Thyroid gland (tissue), 4 donors: ENCODE measurements at regions not wholly inside any gene's neighbourhood (a gene's known extent, or its start where the extent isn't known, plus 50 kb on each side); places are given as distances from the start of the nearest gene placed in this dataset.

Experiments
- CTCF ChIP-seq, 6 experiments: fragments of 200-600 bp in 3 of 6; fragments of 450-650 bp in 3 of 6; sonication (generic) in 3 of 6; IDR thresholded peaks; one replicate each; pipeline ENCODE4 v1.5.1; 2016 to 2019; ENCODE audit warnings: antibody characterized with exemption in 6 of 6, mild to moderate bottlenecking in 2 of 6, inconsistent platforms in 1 of 6, moderate library complexity in 1 of 6
- POLR2A ChIP-seq, 2 donors: fragments of 450-650 bp; IDR thresholded peaks; one replicate each; pipeline ENCODE4 v1.6.1; 2017; ENCODE audit warnings: antibody characterized with exemption in 2 of 2, mild to moderate bottlenecking in 2 of 2, moderate library complexity in 1 of 2

GRCh38 chr10:128463991-128464760, 338.0 kb upstream of the MKI67 start:
- TF ChIP-seq CTCF (IDR thresholded peaks at IDR 0.05): no peak
- no peak for TF ChIP-seq POLR2A (IDR thresholded peaks at IDR 0.05)
